PFSK-1 (cell line): ENCODE measurements at regions not wholly inside any gene's neighbourhood (a gene's known extent, or its start where the extent isn't known, plus 50 kb on each side); places are given as distances from the start of the nearest gene placed in this dataset.

Experiments used
- FOXP2 ChIP-seq: optimal IDR thresholded peaks from 2 replicates; pipeline ENCODE3; 2011; ENCODE audit warnings: borderline replicate concordance, control low read depth, inconsistent platforms; ENCODE audit not compliant: insufficient read depth; ENCODE audit errors: extremely low read length, extremely low read depth
- POLR2AphosphoS5 ChIP-seq: IDR thresholded peaks from 2 replicates; pipeline ENCODE4 v1.6.1; 2012; ENCODE audit warnings: low read depth, mild to moderate bottlenecking, control low read depth, low read length, moderate library complexity
- REST ChIP-seq, 2 experiments: IDR thresholded peaks; 2 replicates each; pipeline versions ENCODE4 v1.6.1 to v1.8.0; 2011 to 2012; ENCODE audit warnings: low read depth in 2 of 2, low read length in 2 of 2, control low read depth in 1 of 2, inconsistent platforms in 1 of 2, mild to moderate bottlenecking in 1 of 2, moderate library complexity in 1 of 2; ENCODE audit not compliant: insufficient read depth in 1 of 2
- SIN3A ChIP-seq: IDR thresholded peaks from 2 replicates; pipeline ENCODE4 v1.6.1; 2012; ENCODE audit warnings: mild to moderate bottlenecking, low read length, moderate library complexity, borderline replicate concordance; ENCODE audit not compliant: insufficient read depth
- TAF1 ChIP-seq: IDR thresholded peaks from 2 replicates; pipeline ENCODE4 v1.6.1; 2012; ENCODE audit warnings: low read length, control low read depth, borderline replicate concordance; ENCODE audit not compliant: insufficient read depth

GRCh38 chr9:7293091-7293490, 506.5 kb downstream of the DMAC1 start:
- TF ChIP-seq REST (IDR thresholded peaks at IDR 0.05; ENCODE audit: insufficient read depth in 1 of 2, low read depth in 2 of 2, low read length in 2 of 2), result no peak
- TF ChIP-seq POLR2AphosphoS5, result no peak
- TF ChIP-seq SIN3A, result no peak
- TF ChIP-seq TAF1, result no peak
- TF ChIP-seq FOXP2, result no peak
